Mesenchymal stem cell (in vitro differentiated cells and primary cell): ENCODE measurements at regions not wholly inside any gene's neighbourhood (a gene's known extent, or its start where the extent isn't known, plus 50 kb on each side); places are given as distances from the start of the nearest gene placed in this dataset.

Source experiments
- DNase-seq: peaks from one replicate; pipeline ENCODE4 v3.0.0-alpha.2; 2013
- H2AFZ ChIP-seq: one replicate; pipeline ENCODE4 v1.6.1; 2013; ENCODE audit warnings: low read depth, mild to moderate bottlenecking, control low read depth, inconsistent platforms, low read length, moderate library complexity
- H2AK5ac ChIP-seq: 2 replicates; pipeline ENCODE4 v1.6.1; 2013; ENCODE audit warnings: low read length, moderate library complexity, mild to moderate bottlenecking, inconsistent platforms; ENCODE audit not compliant: severe bottlenecking
- H2BK120ac ChIP-seq: one replicate; pipeline ENCODE4 v1.6.1; 2013; ENCODE audit warnings: low read depth, mild to moderate bottlenecking, inconsistent platforms, low read length, moderate library complexity
- H2BK12ac ChIP-seq, 2 experiments: one replicate each; pipeline ENCODE4 v1.6.1; 2013; ENCODE audit warnings: inconsistent platforms in 2 of 2, low read length in 2 of 2, mild to moderate bottlenecking in 2 of 2, moderate library complexity in 2 of 2, control low read depth in 1 of 2
- H2BK15ac ChIP-seq: one replicate; pipeline ENCODE4 v1.6.1; 2013; ENCODE audit warnings: mild to moderate bottlenecking, low read depth, inconsistent platforms; ENCODE audit not compliant: poor library complexity, severe bottlenecking
- H2BK5ac ChIP-seq: 2 replicates; pipeline ENCODE4 v1.6.1; 2013; ENCODE audit warnings: low read depth, mild to moderate bottlenecking, low read length, control low read depth, inconsistent platforms; ENCODE audit not compliant: poor library complexity, severe bottlenecking
- H3K14ac ChIP-seq, 2 experiments: one replicate each; pipeline ENCODE4 v1.6.1; 2013; ENCODE audit warnings: inconsistent platforms in 2 of 2, low read length in 2 of 2, control low read depth in 1 of 2, mild to moderate bottlenecking in 1 of 2, moderate library complexity in 1 of 2
- H3K18ac ChIP-seq, 2 experiments: one replicate each; pipeline ENCODE4 v1.6.1; 2013; ENCODE audit warnings: inconsistent platforms in 2 of 2, low read length in 2 of 2, control low read depth in 1 of 2, low read depth in 1 of 2, mild to moderate bottlenecking in 1 of 2
- H3K23ac ChIP-seq, 2 experiments: one replicate each; pipeline ENCODE4 v1.6.1; 2013; ENCODE audit warnings: inconsistent platforms in 2 of 2, low read length in 2 of 2, mild to moderate bottlenecking in 2 of 2, moderate library complexity in 2 of 2, control low read depth in 1 of 2
- H3K27ac ChIP-seq: 2 replicates; pipeline ENCODE4 v1.5.1; 2013; ENCODE audit warnings: mild to moderate bottlenecking, moderate library complexity, low read length, control low read depth, inconsistent platforms; ENCODE audit not compliant: poor library complexity, severe bottlenecking
- H3K27me3 ChIP-seq, 2 experiments: 2 replicates each; pipeline versions ENCODE4 v1.6.1 to v1.7.0; 2013; ENCODE audit warnings: low read length in 2 of 2, mild to moderate bottlenecking in 2 of 2, moderate library complexity in 2 of 2, control low read depth in 1 of 2, inconsistent platforms in 1 of 2; ENCODE audit not compliant: control insufficient read depth in 1 of 2, insufficient read depth in 1 of 2
- H3K36me3 ChIP-seq, 2 experiments: 2 replicates each; pipeline versions ENCODE4 v1.6.1 to v1.7.0; 2013; ENCODE audit warnings: low read length in 2 of 2, control low read depth in 1 of 2, inconsistent platforms in 1 of 2, low read depth in 1 of 2, mild to moderate bottlenecking in 1 of 2; ENCODE audit not compliant: insufficient read depth in 2 of 2, control insufficient read depth in 1 of 2
- H3K4ac ChIP-seq, 2 experiments: one replicate each; pipeline ENCODE4 v1.6.1; 2013; ENCODE audit warnings: inconsistent platforms in 2 of 2, low read length in 2 of 2, mild to moderate bottlenecking in 2 of 2, moderate library complexity in 2 of 2, control low read depth in 1 of 2, low read depth in 1 of 2
- H3K4me1 ChIP-seq: 2 replicates; pipeline ENCODE4 v1.6.1; 2013; ENCODE audit warnings: low read depth, low read length, control low read depth; ENCODE audit not compliant: control insufficient read depth, insufficient read depth
- H3K4me2 ChIP-seq: 2 replicates; pipeline ENCODE4 v1.6.1; 2013; ENCODE audit warnings: low read length, mild to moderate bottlenecking, inconsistent platforms; ENCODE audit not compliant: poor library complexity, severe bottlenecking
- H3K4me3 ChIP-seq, 2 experiments: 2 replicates each; pipeline versions ENCODE4 v1.5.1 to v1.7.0; 2013; ENCODE audit warnings: low read length in 2 of 2, mild to moderate bottlenecking in 2 of 2, control low read depth in 1 of 2, low read depth in 1 of 2; ENCODE audit not compliant: insufficient read depth in 1 of 2
- H3K79me1 ChIP-seq: replicated peaks from 2 replicates; pipeline ENCODE4 v1.6.1; 2013; ENCODE audit warnings: mild to moderate bottlenecking, control low read depth, low read length, inconsistent platforms; ENCODE audit not compliant: poor library complexity, severe bottlenecking
- H3K9ac ChIP-seq: 2 replicates; pipeline ENCODE4 v1.7.0; 2013; ENCODE audit warnings: mild to moderate bottlenecking, low read length, moderate library complexity
- H3K9me3 ChIP-seq: 2 replicates; pipeline ENCODE4 v1.7.0; 2013; ENCODE audit warnings: mild to moderate bottlenecking, low read length; ENCODE audit not compliant: control insufficient read depth
- H4K8ac ChIP-seq: one replicate; pipeline ENCODE4 v1.6.1; 2013; ENCODE audit warnings: inconsistent platforms, mild to moderate bottlenecking, low read length, moderate library complexity
- H4K91ac ChIP-seq: one replicate; pipeline ENCODE4 v1.6.1; 2013; ENCODE audit warnings: mild to moderate bottlenecking, low read length, inconsistent platforms
- WGBS: methylation state at CpG from one replicate; pipeline ENCODE4 v1.1.7; 2013; ENCODE audit warnings: mixed read lengths; 5-methylcytosine and 5-hydroxymethylcytosine counted together

DNA sequence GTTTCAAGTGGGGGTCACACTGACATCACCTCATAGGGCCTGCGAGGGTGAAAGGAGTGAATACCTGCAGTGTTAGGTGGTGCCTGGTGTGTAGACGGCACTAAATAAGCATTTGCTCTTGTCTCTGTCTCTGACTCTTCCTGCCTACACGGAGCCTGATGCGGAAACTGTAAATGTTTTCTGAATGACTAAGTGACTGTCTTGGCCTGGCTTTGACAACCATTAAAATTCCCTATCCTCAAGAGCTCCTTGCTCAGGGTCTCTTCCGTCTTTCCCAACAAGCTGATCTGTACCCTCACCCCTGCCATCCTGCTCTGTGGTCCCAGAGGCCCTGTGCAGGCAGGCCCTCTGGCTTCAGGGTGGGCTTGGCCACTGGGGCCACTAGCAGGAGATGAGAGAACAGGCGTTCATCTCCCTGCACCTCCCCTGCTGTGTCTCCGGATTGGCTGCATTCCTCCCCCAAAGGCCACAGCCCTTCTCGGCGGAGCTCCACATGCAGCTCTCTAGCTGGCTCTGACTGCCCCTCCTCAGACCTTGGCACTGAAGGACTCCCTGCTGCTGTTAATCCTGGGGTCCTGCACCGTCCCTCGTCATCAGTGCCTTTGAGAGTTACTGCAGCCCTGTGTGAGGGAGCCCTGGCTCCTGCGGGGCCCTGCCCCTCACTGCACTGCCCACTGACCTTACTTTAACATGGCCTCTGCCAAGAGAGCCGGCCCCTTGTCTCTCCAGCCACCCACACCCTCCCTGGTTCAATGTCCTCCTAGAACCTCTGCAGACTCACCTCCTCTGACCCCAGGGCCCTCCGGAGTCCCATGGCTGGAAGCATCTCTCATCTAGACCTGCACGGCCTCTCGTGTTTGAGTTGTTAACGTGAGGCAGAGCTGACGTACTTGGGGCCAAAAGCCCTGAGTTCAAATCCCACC, 211.1 kb downstream of the MATN1 start:
- no peak overlapping the region for H3K4me2 ChIP-seq
- no peaks in the 10 kb centered on the region for H3K79me1 ChIP-seq
- peaks cover 10% of the 10 kb centered on the region for H3K4me1 ChIP-seq
- no peaks in the 10 kb centered on the region for H3K9me3 ChIP-seq
- DNase-seq, result no peak
- no peak overlapping the region for H4K91ac ChIP-seq
- H3K4me3 ChIP-seq, result no peak overlapping the region
- H2AFZ ChIP-seq, result no peak overlapping the region
- H3K9ac ChIP-seq, result no peak overlapping the region
- no peak overlapping the region for H3K23ac ChIP-seq
- WGBS, result 50% methylated on average over 17 of the region's 18 CpGs
- peaks cover 0 to 27% of the 10 kb centered on the region in 2 experiments for H3K27me3 ChIP-seq
- no peak overlapping the region for H3K27ac ChIP-seq
- no peak overlapping the region for H2BK12ac ChIP-seq
- no peaks in the 10 kb centered on the region for H3K36me3 ChIP-seq
- H3K4ac ChIP-seq, result no peak overlapping the region
- H3K14ac ChIP-seq, result no peak overlapping the region
- H2AK5ac ChIP-seq, result no peak overlapping the region
- H2BK5ac ChIP-seq, result no peak overlapping the region
- H2BK15ac ChIP-seq, result no peak overlapping the region
- H2BK120ac ChIP-seq, result no peak overlapping the region
- H3K18ac ChIP-seq, result no peak overlapping the region
- H4K8ac ChIP-seq, result no peak overlapping the region

- Histone ChIP-seq H2AFZ (no peak overlapping the region), H3K9me3 (no peaks in the 10 kb centered on the region), H3K27ac (no peak overlapping the region), H3K4me2 (no peak overlapping the region), H4K8ac (no peak overlapping the region), H3K79me1 (no peaks in the 10 kb centered on the region), H2AK5ac (no peak overlapping the region), H2BK120ac (no peak overlapping the region), H3K4me1 (peaks cover 10% of the 10 kb centered on the region), H3K36me3 (no peaks in the 10 kb centered on the region), H4K91ac (no peak overlapping the region), H3K27me3 (peaks cover 0 to 27% of the 10 kb centered on the region in 2 experiments), H2BK15ac (no peak overlapping the region), H3K4me3 (no peak overlapping the region), H3K4ac (no peak overlapping the region), H3K14ac (no peak overlapping the region), H2BK12ac (no peak overlapping the region), H3K23ac (no peak overlapping the region), H2BK5ac (no peak overlapping the region), H3K18ac (no peak overlapping the region), H3K9ac (no peak overlapping the region)
- 68% methylated on average over 6 of the region's 6 CpGs for WGBS
- DNase-seq, result no peak
These were observed 211.8 kb downstream of the MATN1 start for GRCh38 chr1:30511563-30511962.

DNA sequence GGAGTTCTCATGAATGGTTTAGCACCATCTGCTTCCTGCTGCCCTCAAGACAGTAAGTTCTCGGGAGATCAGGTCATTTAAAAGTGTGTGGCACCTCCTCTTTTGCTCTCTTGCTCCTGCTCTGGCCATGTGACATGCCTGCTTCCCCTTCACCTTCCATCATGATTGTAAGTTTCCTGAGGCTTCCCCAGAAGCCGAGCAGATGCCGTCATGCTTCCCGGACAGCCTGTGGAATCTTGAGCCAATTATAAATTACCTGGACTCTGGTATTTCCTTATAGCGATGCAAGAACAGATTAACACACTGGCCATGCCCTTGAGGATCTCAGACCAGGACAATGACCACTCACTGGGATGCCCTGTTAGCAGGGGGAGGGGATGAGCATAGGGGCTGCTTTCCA, 212.3 kb downstream of the MATN1 start:
- DNase-seq, result no peak
- H3K9me3 ChIP-seq, result no peaks in the 10 kb centered on the region
- H2BK12ac ChIP-seq, result no peak overlapping the region
- no peak overlapping the region for H3K4me2 ChIP-seq
- H3K4ac ChIP-seq, result no peak overlapping the region
- 91% methylated on average over 5 of the region's 5 CpGs for WGBS
- H4K8ac ChIP-seq, result no peak overlapping the region
- H4K91ac ChIP-seq, result no peak overlapping the region
- H2BK15ac ChIP-seq, result no peak overlapping the region
- H3K79me1 ChIP-seq, result no peaks in the 10 kb centered on the region
- H2BK5ac ChIP-seq, result no peak overlapping the region
- no peak overlapping the region for H2AK5ac ChIP-seq
- H3K23ac ChIP-seq, result no peak overlapping the region
- H3K27ac ChIP-seq, result no peak overlapping the region
- H3K9ac ChIP-seq, result no peak overlapping the region
- no peaks in the 10 kb centered on the region for H3K36me3 ChIP-seq
- H3K14ac ChIP-seq, result no peak overlapping the region
- peaks cover 0 to 27% of the 10 kb centered on the region in 2 experiments for H3K27me3 ChIP-seq
- H3K4me1 ChIP-seq, result peaks cover 10% of the 10 kb centered on the region
- H3K18ac ChIP-seq, result no peak overlapping the region
- H3K4me3 ChIP-seq, result no peak overlapping the region
- no peak overlapping the region for H2AFZ ChIP-seq
- no peak overlapping the region for H2BK120ac ChIP-seq

DNA sequence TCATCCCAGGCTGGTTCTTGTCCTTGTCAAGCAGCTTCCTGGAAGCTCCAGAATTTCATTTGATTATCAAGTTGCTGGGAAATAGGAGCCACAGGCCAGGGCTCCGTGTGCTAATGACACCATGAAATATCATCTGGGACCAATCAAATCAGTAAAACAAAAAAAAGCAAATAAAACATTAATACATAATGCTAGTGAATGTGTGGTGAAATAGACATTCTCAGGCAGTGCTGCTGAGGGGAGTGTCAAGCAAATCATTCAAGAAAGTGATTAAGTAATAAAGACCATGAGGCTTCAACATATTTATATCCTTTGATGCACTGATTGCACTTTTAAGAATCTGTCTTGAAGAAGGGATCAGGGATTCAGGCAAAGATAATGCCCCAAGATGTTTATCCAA, 213.7 kb downstream of the MATN1 start:
- DNase-seq, result no peak
- H3K4ac ChIP-seq, result no peak overlapping the region
- no peaks in the 10 kb centered on the region for H3K79me1 ChIP-seq
- WGBS, result 20% methylated on average over 1 of the region's 1 CpG
- H3K4me2 ChIP-seq, result no peak overlapping the region
- H4K91ac ChIP-seq, result no peak overlapping the region
- no peaks in the 10 kb centered on the region for H3K36me3 ChIP-seq
- no peak overlapping the region for H4K8ac ChIP-seq
- no peak overlapping the region for H2AK5ac ChIP-seq
- H3K18ac ChIP-seq, result no peak overlapping the region
- H3K9ac ChIP-seq, result no peak overlapping the region
- no peak overlapping the region for H3K23ac ChIP-seq
- H3K9me3 ChIP-seq, result no peaks in the 10 kb centered on the region
- no peak overlapping the region for H3K14ac ChIP-seq
- no peak overlapping the region for H2BK120ac ChIP-seq
- peaks cover 10% of the 10 kb centered on the region for H3K4me1 ChIP-seq
- H3K27ac ChIP-seq, result no peak overlapping the region
- H3K27me3 ChIP-seq, result peaks cover 0 to 26% of the 10 kb centered on the region in 2 experiments
- H2BK5ac ChIP-seq, result no peak overlapping the region
- no peak overlapping the region for H2AFZ ChIP-seq
- H2BK15ac ChIP-seq, result no peak overlapping the region
- no peak overlapping the region for H2BK12ac ChIP-seq
- no peak overlapping the region for H3K4me3 ChIP-seq
